Colonic mucosa (tissue), 4 donors: ENCODE measurements at regions not wholly inside any gene's neighbourhood (a gene's known extent, or its start where the extent isn't known, plus 50 kb on each side); places are given as distances from the start of the nearest gene placed in this dataset.

ENCODE experiments used
- DNase-seq: peaks from one replicate; pipeline ENCODE4 v3.0.0-alpha.2; 2020
- H3K27ac ChIP-seq: fragments of 200-600 bp; one replicate; pipeline ENCODE4 v1.8.0; 2021
- H3K27me3 ChIP-seq: fragments of 200-600 bp; one replicate; pipeline ENCODE4 v1.8.0; 2021
- H3K36me3 ChIP-seq: fragments of 200-600 bp; one replicate; pipeline ENCODE4 v1.8.0; 2021
- H3K4me1 ChIP-seq: fragments of 200-600 bp; one replicate; pipeline ENCODE4 v1.8.0; 2021; ENCODE audit warnings: mild to moderate bottlenecking
- H3K4me3 ChIP-seq: fragments of 200-600 bp; one replicate; pipeline ENCODE4 v1.8.0; 2021
- H3K9ac ChIP-seq, 2 donors: one replicate each; pipeline ENCODE4 v1.7.0; 2013; ENCODE audit warnings: control low read depth in 2 of 2, low read depth in 2 of 2, low read length in 2 of 2
- H3K9me3 ChIP-seq: fragments of 200-600 bp; one replicate; pipeline ENCODE4 v1.8.0; 2021
- intact Hi-C: fragments of 100-400 bp; cut with DNase I; formaldehyde crosslinking; loops from one replicate; pipeline ENCODE4 v1.14.1; 2022
- TF ChIP-seq, protein P1 (sequence below): fragments of 200-600 bp; IDR thresholded peaks from one replicate; pipeline ENCODE4 v1.8.0; 2022; ENCODE audit warnings: antibody characterized with exemption, mild to moderate bottlenecking
- donor health status: healthy.
- donor health status: DM: no; HTN: no; CAD: no.
- donor health status: DM: no; HTN: no; CAD: no.

DNA sequence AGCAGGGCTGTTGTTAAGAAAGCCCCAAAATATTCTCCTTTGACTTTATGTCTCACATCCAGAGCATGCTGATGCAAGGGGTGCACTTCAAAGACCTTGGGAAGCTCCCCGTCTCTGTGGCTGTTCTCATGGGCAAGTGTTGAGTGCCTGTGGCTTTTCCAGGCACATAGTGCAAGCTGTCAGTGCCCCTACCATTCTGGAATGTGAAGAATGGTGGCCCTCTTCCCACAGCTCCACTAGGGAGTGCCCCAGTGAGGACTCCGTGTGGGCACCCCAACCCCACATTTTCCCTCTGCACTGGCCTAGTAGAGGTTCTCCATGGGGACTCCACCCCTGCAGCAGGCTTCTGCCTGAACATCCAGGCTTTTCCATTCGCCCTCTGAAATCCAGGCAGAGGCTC is 673.7 kb downstream of the HTR1B start:
- Histone ChIP-seq H3K4me3 (no peak overlapping the region), H3K27me3 (no peaks in the 10 kb centered on the region), H3K9ac (no peak overlapping the region), H3K9me3 (no peaks in the 10 kb centered on the region), H3K4me1 (no peaks in the 10 kb centered on the region), H3K27ac (peak overlapping the region; percentile 72), H3K36me3 (no peaks in the 10 kb centered on the region)
- TF ChIP-seq, protein P1, sequence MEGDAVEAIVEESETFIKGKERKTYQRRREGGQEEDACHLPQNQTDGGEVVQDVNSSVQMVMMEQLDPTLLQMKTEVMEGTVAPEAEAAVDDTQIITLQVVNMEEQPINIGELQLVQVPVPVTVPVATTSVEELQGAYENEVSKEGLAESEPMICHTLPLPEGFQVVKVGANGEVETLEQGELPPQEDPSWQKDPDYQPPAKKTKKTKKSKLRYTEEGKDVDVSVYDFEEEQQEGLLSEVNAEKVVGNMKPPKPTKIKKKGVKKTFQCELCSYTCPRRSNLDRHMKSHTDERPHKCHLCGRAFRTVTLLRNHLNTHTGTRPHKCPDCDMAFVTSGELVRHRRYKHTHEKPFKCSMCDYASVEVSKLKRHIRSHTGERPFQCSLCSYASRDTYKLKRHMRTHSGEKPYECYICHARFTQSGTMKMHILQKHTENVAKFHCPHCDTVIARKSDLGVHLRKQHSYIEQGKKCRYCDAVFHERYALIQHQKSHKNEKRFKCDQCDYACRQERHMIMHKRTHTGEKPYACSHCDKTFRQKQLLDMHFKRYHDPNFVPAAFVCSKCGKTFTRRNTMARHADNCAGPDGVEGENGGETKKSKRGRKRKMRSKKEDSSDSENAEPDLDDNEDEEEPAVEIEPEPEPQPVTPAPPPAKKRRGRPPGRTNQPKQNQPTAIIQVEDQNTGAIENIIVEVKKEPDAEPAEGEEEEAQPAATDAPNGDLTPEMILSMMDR, result no peak
- intact Hi-C loops, result no loop called here
- DNase-seq, result no peak

DNA sequence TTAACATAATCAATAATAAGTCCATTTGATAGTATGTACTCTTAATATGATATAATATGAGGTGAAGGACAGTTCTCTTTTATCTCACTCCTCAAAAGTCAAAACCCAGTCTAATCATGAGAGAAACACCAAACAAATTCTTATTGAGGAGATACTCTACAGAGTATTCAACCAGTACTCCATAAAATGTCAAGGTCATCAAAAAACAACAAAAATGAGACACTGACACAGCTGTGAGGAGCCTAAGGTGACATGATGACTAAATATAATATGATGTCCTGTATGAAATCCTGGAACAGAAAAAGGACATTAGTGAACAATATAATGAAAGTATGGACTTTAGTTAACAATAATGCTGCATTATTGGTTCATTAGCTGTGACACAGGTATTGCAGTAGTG is 675.1 kb downstream of the HTR1B start:
- no peak overlapping the region for H3K9ac ChIP-seq
- H3K36me3 ChIP-seq, result no peaks in the 10 kb centered on the region
- TF ChIP-seq, protein P1, result no peak
- no peak for DNase-seq
- H3K4me3 ChIP-seq, result no peak overlapping the region
- H3K4me1 ChIP-seq, result no peaks in the 10 kb centered on the region
- intact Hi-C loops, result no loop called here
- H3K9me3 ChIP-seq, result no peaks in the 10 kb centered on the region
- no peaks in the 10 kb centered on the region for H3K27me3 ChIP-seq
- H3K27ac ChIP-seq, result no peak overlapping the region

DNA sequence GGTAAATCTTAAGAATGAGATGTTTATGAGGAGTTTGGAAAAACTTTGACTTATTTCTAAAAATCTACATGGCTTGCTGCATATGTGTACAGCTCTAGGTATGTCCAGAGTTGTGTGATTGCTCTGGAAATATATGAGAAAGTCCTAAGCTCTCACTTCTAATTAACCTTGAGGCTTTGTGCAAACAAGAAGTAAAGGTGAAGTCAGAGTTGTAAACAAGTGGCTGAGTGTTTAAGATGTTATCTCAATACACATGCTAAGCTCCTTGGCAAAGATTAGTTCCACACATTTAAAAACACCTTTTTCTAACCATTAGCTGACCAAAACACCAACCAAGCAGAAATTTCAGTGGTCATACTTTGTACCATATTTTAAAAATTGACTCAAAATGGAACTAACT is 684.2 kb downstream of the HTR1B start:
- TF ChIP-seq, protein P1, result no peak
- no peaks in the 10 kb centered on the region for H3K4me1 ChIP-seq
- intact Hi-C loops, result no loop called here
- H3K27ac ChIP-seq, result no peak overlapping the region
- H3K36me3 ChIP-seq, result no peaks in the 10 kb centered on the region
- H3K27me3 ChIP-seq, result no peaks in the 10 kb centered on the region
- no peaks in the 10 kb centered on the region for H3K9me3 ChIP-seq
- no peak for DNase-seq
- no peak overlapping the region for H3K9ac ChIP-seq
- H3K4me3 ChIP-seq, result no peak overlapping the region

DNA sequence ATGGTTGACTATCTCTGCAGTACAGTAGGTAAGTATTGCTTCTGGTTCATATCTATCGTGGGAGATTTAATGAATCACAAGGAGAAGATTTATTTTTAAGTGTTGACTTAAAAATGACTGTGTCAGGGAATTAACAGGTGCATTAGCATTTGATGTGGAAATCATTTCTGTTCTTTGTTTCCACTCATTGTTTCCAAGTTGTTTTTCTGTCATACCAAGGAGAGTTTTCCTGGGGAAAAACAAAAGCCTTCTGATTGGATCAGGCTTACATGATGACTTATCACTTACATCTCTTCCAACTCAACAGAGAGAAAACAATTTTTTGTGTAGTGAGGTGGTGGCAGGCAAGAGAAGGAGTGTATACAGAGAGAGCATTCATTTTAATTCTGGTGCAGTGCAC is 686.4 kb downstream of the HTR1B start:
- no peaks in the 10 kb centered on the region for H3K27me3 ChIP-seq
- H3K27ac ChIP-seq, result no peak overlapping the region
- H3K9ac ChIP-seq, result no peak overlapping the region
- H3K4me1 ChIP-seq, result no peaks in the 10 kb centered on the region
- H3K4me3 ChIP-seq, result no peak overlapping the region
- intact Hi-C loops, result no loop called here
- DNase-seq, result no peak
- H3K36me3 ChIP-seq, result no peaks in the 10 kb centered on the region
- no peaks in the 10 kb centered on the region for H3K9me3 ChIP-seq
- TF ChIP-seq, protein P1, result no peak

DNA sequence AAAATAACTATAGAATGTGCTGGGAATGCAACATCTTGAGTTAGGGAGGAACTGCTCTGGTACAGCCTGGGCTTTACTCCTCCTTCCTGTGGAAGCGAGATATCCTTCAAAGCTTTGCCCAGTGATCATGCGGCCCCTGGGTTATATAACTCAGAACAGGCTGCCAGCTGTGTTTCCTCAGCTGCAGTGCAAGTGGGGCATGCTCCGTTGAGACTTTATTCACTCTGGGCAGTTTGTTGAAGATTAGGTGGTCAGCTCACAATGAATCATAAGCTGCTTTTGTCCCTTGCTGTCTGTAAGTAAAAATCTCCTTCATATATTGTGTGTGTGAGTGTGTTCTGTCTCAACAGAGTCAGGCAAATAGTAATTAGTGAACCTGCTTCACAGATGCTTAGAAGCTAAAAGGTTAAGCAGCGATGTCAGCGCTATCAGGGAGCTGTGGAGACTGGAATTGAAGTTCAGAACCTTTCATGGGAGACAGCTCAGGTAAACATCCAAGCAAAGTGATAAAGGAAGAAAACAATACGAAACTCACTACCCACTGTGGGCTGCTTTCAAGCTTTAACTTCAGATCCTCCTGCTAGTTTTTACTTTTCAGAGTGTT is 688.4 kb downstream of the HTR1B start:
- Histone ChIP-seq H3K27me3 (no peaks in the 10 kb centered on the region), H3K27ac (no peak overlapping the region), H3K4me1 (no peaks in the 10 kb centered on the region), H3K4me3 (no peak overlapping the region), H3K9me3 (no peaks in the 10 kb centered on the region), H3K9ac (no peak overlapping the region), H3K36me3 (no peaks in the 10 kb centered on the region)
- intact Hi-C loops, result no loop called here
- TF ChIP-seq, protein P1, result no peak
- no peak for DNase-seq
